Liver (tissue), 8 donors: ENCODE measurements at regions not wholly inside any gene's neighbourhood (a gene's known extent, or its start where the extent isn't known, plus 50 kb on each side); places are given as distances from the start of the nearest gene placed in this dataset.

Source experiments
- DNase-seq: peaks from one replicate; pipeline ENCODE4 v3.0.0-alpha.2; 2017; ENCODE audit warnings: low spot score
- H3K27ac ChIP-seq, 2 donors: one replicate each; pipeline ENCODE4 v1.7.0; 2013; ENCODE audit warnings: inconsistent platforms in 2 of 2, low read length in 2 of 2, control low read depth in 1 of 2, low read depth in 1 of 2, mild to moderate bottlenecking in 1 of 2
- H3K27me3 ChIP-seq, 4 donors: one replicate each; pipeline versions ENCODE4 v1.6.1 to v1.7.0; 2013; ENCODE audit warnings: low read length in 3 of 4, inconsistent platforms in 1 of 4, mild to moderate bottlenecking in 1 of 4, moderate library complexity in 1 of 4; ENCODE audit not compliant: control insufficient read depth in 4 of 4, insufficient read depth in 4 of 4
- H3K36me3 ChIP-seq, 4 donors: one replicate each; pipeline versions ENCODE4 v1.6.1 to v1.7.0; 2013; ENCODE audit warnings: low read length in 3 of 4, mild to moderate bottlenecking in 3 of 4, low read depth in 1 of 4, moderate library complexity in 1 of 4; ENCODE audit not compliant: control insufficient read depth in 4 of 4, insufficient read depth in 3 of 4
- H3K4me1 ChIP-seq, 4 donors: one replicate each; pipeline versions ENCODE4 v1.6.1 to v1.7.0; 2013; ENCODE audit warnings: low read length in 3 of 4, mild to moderate bottlenecking in 3 of 4, moderate library complexity in 1 of 4; ENCODE audit not compliant: control insufficient read depth in 4 of 4, insufficient read depth in 4 of 4
- H3K4me3 ChIP-seq, 3 donors: one replicate each; pipeline versions ENCODE4 v1.6.1 to v1.7.0; 2013; ENCODE audit warnings: low read length in 3 of 3, control low read depth in 1 of 3, low read depth in 1 of 3, mild to moderate bottlenecking in 1 of 3
- H3K9ac ChIP-seq, 2 donors: one replicate each; pipeline ENCODE4 v1.7.0; 2013; ENCODE audit warnings: low read length in 2 of 2, mild to moderate bottlenecking in 2 of 2, moderate library complexity in 2 of 2, control low read depth in 1 of 2, low read depth in 1 of 2
- H3K9me3 ChIP-seq, 4 donors: one replicate each; pipeline versions ENCODE4 v1.6.1 to v1.7.0; 2013; ENCODE audit warnings: low read length in 3 of 4; ENCODE audit not compliant: control insufficient read depth in 4 of 4
- EGR1 ChIP-seq, 2 donors: IDR thresholded peaks; 2 replicates each; pipeline ENCODE4 v1.6.1; 2016 to 2018; ENCODE audit warnings: antibody characterized with exemption in 2 of 2, low read depth in 2 of 2
- FOXA1 ChIP-seq: IDR thresholded peaks from 2 replicates; pipeline ENCODE4 v1.6.1; 2016; ENCODE audit warnings: antibody characterized with exemption
- FOXA2 ChIP-seq: IDR thresholded peaks from 2 replicates; pipeline ENCODE4 v1.6.1; 2016; ENCODE audit warnings: antibody characterized with exemption
- GABPA ChIP-seq, 2 donors: IDR thresholded peaks in 1 of 2; conservative IDR thresholded peaks in 1 of 2; 2 replicates each; pipeline ENCODE4 v1.6.1; 2016; ENCODE audit warnings: antibody characterized with exemption in 2 of 2, mild to moderate bottlenecking in 1 of 2, moderate library complexity in 1 of 2
- HNF4A ChIP-seq, 2 donors: conservative IDR thresholded peaks; 2 replicates each; pipeline ENCODE4 v1.6.1; 2016; ENCODE audit warnings: antibody characterized with exemption in 2 of 2, mild to moderate bottlenecking in 2 of 2
- HNF4G ChIP-seq: IDR thresholded peaks from 2 replicates; pipeline ENCODE4 v1.6.1; 2016; ENCODE audit warnings: antibody characterized with exemption
- JUND ChIP-seq, 2 donors: IDR thresholded peaks; 2 replicates each; pipeline ENCODE4 v1.6.1; 2016; ENCODE audit warnings: antibody characterized with exemption in 2 of 2
- MAX ChIP-seq: IDR thresholded peaks from 2 replicates; pipeline ENCODE4 v1.6.1; 2016; ENCODE audit warnings: antibody characterized with exemption
- NR2F2 ChIP-seq: IDR thresholded peaks from 2 replicates; pipeline ENCODE4 v1.6.1; 2016; ENCODE audit warnings: antibody characterized with exemption
- RAD21 ChIP-seq, 2 donors: IDR thresholded peaks; 2 replicates each; pipeline ENCODE4 v1.6.1; 2016; ENCODE audit warnings: antibody characterized with exemption in 2 of 2, mild to moderate bottlenecking in 2 of 2
- REST ChIP-seq: IDR thresholded peaks from 2 replicates; pipeline ENCODE4 v1.6.1; 2016; ENCODE audit warnings: antibody characterized with exemption, mild to moderate bottlenecking
- RXRA ChIP-seq, 2 donors: IDR thresholded peaks; 2 replicates each; pipeline ENCODE4 v1.6.1; 2017 to 2018; ENCODE audit warnings: antibody characterized with exemption in 2 of 2, mild to moderate bottlenecking in 1 of 2
- SP1 ChIP-seq: IDR thresholded peaks from 2 replicates; pipeline ENCODE4 v1.6.1; 2018; ENCODE audit warnings: antibody characterized with exemption, mild to moderate bottlenecking
- TAF1 ChIP-seq: conservative IDR thresholded peaks from 2 replicates; pipeline ENCODE4 v1.6.1; 2016; ENCODE audit warnings: antibody characterized with exemption, mild to moderate bottlenecking
- YY1 ChIP-seq: IDR thresholded peaks from 2 replicates; pipeline ENCODE4 v1.6.1; 2016; ENCODE audit warnings: antibody characterized with exemption, mild to moderate bottlenecking
- ZBTB33 ChIP-seq: IDR thresholded peaks from 2 replicates; pipeline ENCODE4 v1.6.1; 2016; ENCODE audit warnings: antibody characterized with exemption
- WGBS: extraction: QIAGEN DNeasy Blood & Tissue Kit; methylation state at CpG from one replicate; pipeline ENCODE4 v1.1.7; 2013; 5-methylcytosine and 5-hydroxymethylcytosine counted together
- TF ChIP-seq, protein P1 (sequence below): IDR thresholded peaks from 2 replicates; pipeline ENCODE4 v1.6.1; 2016; ENCODE audit warnings: antibody characterized with exemption
- TF ChIP-seq, protein P2 (sequence below): fragments of 150-350 bp; IDR thresholded peaks from 2 replicates; pipeline ENCODE4 v1.5.1; 2017; ENCODE audit warnings: improper control_type of control experiment, low read depth, low read length; ENCODE audit not compliant: missing input control
- donor health status: healthy.
- donor health status: healthy.
- donor health status: healthy.
- donor health status: healthy.
- donor health status: healthy.

DNA sequence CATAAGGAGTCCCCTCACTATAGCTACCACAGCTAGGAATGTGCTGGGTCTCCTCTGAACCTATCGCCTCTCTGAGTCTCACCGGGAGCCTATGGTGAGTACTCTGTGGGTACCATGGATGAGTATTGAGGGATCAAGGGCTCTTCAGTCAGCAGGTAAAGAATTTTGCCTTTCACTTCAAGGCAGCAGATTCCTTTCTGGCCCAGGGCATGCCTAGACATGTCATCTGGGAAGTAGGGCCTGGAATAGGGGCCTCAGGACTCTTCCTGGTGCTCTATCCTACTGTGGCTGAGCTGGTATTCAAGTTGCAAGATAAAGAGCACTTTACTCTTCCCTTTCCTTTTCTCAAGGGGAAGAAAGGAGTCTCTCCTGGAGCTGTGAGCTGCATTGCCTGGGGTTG, 85.6 kb upstream of the LHCGR start:
- Histone ChIP-seq H3K36me3 (no peaks in the 10 kb centered on the region), H3K4me1 (no peaks in the 10 kb centered on the region), H3K4me3 (no peak overlapping the region), H3K27me3 (no peaks in the 10 kb centered on the region), H3K9ac (no peak overlapping the region), H3K27ac (no peak overlapping the region), H3K9me3 (peaks cover 0 to 5% (median 2%) of the 10 kb centered on the region in 4 donors)
- WGBS = 91% methylated on average over 2 of the region's 2 CpGs
- no peak for TF ChIP-seq TAF1
- no peak for TF ChIP-seq ZBTB33
- TF ChIP-seq JUND (IDR thresholded peaks at IDR 0.05) = no peak
- TF ChIP-seq FOXA1 = no peak
- TF ChIP-seq GABPA (IDR thresholded peaks at IDR 0.05 in 1 of 2, conservative IDR thresholded peaks at IDR 0.05 in 1 of 2) = no peak
- no peak for TF ChIP-seq YY1
- TF ChIP-seq REST = no peak
- TF ChIP-seq FOXA2 = no peak
- no peak for TF ChIP-seq RXRA (IDR thresholded peaks at IDR 0.05)
- no peak for TF ChIP-seq MAX
- no peak for TF ChIP-seq HNF4A (conservative IDR thresholded peaks at IDR 0.05)
- no peak for TF ChIP-seq NR2F2
- TF ChIP-seq RAD21 (IDR thresholded peaks at IDR 0.05) = no peak
- TF ChIP-seq SP1 = no peak
- TF ChIP-seq, protein P1, sequence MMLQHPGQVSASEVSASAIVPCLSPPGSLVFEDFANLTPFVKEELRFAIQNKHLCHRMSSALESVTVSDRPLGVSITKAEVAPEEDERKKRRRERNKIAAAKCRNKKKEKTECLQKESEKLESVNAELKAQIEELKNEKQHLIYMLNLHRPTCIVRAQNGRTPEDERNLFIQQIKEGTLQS = no peak
- TF ChIP-seq, protein P2, sequence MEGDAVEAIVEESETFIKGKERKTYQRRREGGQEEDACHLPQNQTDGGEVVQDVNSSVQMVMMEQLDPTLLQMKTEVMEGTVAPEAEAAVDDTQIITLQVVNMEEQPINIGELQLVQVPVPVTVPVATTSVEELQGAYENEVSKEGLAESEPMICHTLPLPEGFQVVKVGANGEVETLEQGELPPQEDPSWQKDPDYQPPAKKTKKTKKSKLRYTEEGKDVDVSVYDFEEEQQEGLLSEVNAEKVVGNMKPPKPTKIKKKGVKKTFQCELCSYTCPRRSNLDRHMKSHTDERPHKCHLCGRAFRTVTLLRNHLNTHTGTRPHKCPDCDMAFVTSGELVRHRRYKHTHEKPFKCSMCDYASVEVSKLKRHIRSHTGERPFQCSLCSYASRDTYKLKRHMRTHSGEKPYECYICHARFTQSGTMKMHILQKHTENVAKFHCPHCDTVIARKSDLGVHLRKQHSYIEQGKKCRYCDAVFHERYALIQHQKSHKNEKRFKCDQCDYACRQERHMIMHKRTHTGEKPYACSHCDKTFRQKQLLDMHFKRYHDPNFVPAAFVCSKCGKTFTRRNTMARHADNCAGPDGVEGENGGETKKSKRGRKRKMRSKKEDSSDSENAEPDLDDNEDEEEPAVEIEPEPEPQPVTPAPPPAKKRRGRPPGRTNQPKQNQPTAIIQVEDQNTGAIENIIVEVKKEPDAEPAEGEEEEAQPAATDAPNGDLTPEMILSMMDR = no peak
- TF ChIP-seq HNF4G = no peak
- TF ChIP-seq EGR1 (IDR thresholded peaks at IDR 0.05; ENCODE audit: low read depth in 2 of 2) = no peak
- no peak for DNase-seq

- no peaks in the 10 kb centered on the region for H3K27me3 ChIP-seq
- DNase-seq = no peak
- H3K9ac ChIP-seq = no peak overlapping the region
- peaks cover 0 to 5% (median under 1%) of the 10 kb centered on the region in 4 donors for H3K9me3 ChIP-seq
- 21% methylated on average over 2 of the region's 2 CpGs for WGBS
- no peaks in the 10 kb centered on the region for H3K36me3 ChIP-seq
- no peaks in the 10 kb centered on the region for H3K4me1 ChIP-seq
- no peak overlapping the region for H3K27ac ChIP-seq
- no peak overlapping the region for H3K4me3 ChIP-seq
- TF ChIP-seq, protein P2 = no peak
- peak; percentile 55 for TF ChIP-seq REST
- TF ChIP-seq GABPA (IDR thresholded peaks at IDR 0.05 in 1 of 2, conservative IDR thresholded peaks at IDR 0.05 in 1 of 2) = no peak
Observed at GRCh38 chr2:48838029-48838428, 82.5 kb upstream of the LHCGR start.
